Astrocyte (in vitro differentiated cells and primary cell): ENCODE measurements at regions not wholly inside any gene's neighbourhood (a gene's known extent, or its start where the extent isn't known, plus 50 kb on each side); places are given as distances from the start of the nearest gene placed in this dataset.
A peak's percentile ranks its signal among the peaks of the same experiment; 100 is the strongest.

ENCODE experiments used
- DNase-seq: peaks from one replicate; pipeline ENCODE4 v3.0.0-alpha.2; 2010; ENCODE audit warnings: low read depth
- FAIRE-seq: peaks from 2 replicates; lab custom pipeline; 2011; peaks lifted over from hg19 to GRCh38; lab: Jason Lieb, UNC
- H2AFZ ChIP-seq: 2 replicates; pipeline ENCODE4 v1.6.0; 2012; ENCODE audit warnings: low read depth, low read length, inconsistent platforms
- H3K27ac ChIP-seq: 2 replicates; pipeline ENCODE4 v1.5.1; 2011; ENCODE audit warnings: low read depth, low read length, inconsistent platforms
- H3K27me3 ChIP-seq: 2 replicates; pipeline ENCODE4 v1.6.0; 2011; ENCODE audit warnings: low read length, inconsistent platforms; ENCODE audit not compliant: insufficient read depth
- H3K36me3 ChIP-seq: 2 replicates; pipeline ENCODE4 v1.5.1; 2011; ENCODE audit warnings: low read length, inconsistent platforms; ENCODE audit not compliant: insufficient read depth
- H3K4me1 ChIP-seq: 2 replicates; pipeline ENCODE4 v1.5.1; 2011; ENCODE audit warnings: low read length, inconsistent platforms; ENCODE audit not compliant: insufficient read depth
- H3K4me2 ChIP-seq: 2 replicates; pipeline ENCODE4 v1.6.0; 2012; ENCODE audit warnings: low read length, inconsistent platforms
- H3K4me3 ChIP-seq: 2 replicates; pipeline ENCODE4 v1.5.1; 2011; ENCODE audit warnings: low read depth, mild to moderate bottlenecking, low read length, inconsistent platforms; ENCODE audit not compliant: insufficient read depth
- H3K79me2 ChIP-seq: 2 replicates; pipeline ENCODE4 v1.6.0; 2012; ENCODE audit warnings: mild to moderate bottlenecking, low read length, inconsistent platforms; ENCODE audit not compliant: insufficient read depth
- H3K9ac ChIP-seq: 2 replicates; pipeline ENCODE4 v1.6.0; 2012; ENCODE audit warnings: mild to moderate bottlenecking, low read length, inconsistent platforms
- H3K9me3 ChIP-seq: 2 replicates; pipeline ENCODE4 v1.5.1; 2012; ENCODE audit warnings: low read depth, mild to moderate bottlenecking, low read length, inconsistent platforms; ENCODE audit not compliant: insufficient read depth
- H4K20me1 ChIP-seq: 2 replicates; pipeline ENCODE4 v1.6.0; 2012; ENCODE audit warnings: low read length, inconsistent platforms; ENCODE audit not compliant: insufficient read depth
- H3K27ac Mint-ChIP-seq: one replicate; pipeline ENCODE4 v1.8.0; 2021; ENCODE audit warnings: mild to moderate bottlenecking, mixed read lengths; ENCODE audit not compliant: unreplicated experiment
- H3K27me3 Mint-ChIP-seq: one replicate; pipeline ENCODE4 v1.8.0; 2021; ENCODE audit warnings: low read depth, mixed read lengths; ENCODE audit not compliant: unreplicated experiment
- H3K36me3 Mint-ChIP-seq: one replicate; pipeline ENCODE4 v1.8.0; 2021; ENCODE audit warnings: low read depth, mixed read lengths; ENCODE audit not compliant: unreplicated experiment
- H3K4me1 Mint-ChIP-seq: one replicate; pipeline ENCODE4 v1.8.0; 2021; ENCODE audit warnings: low read depth, mixed read lengths; ENCODE audit not compliant: unreplicated experiment
- H3K4me3 Mint-ChIP-seq: one replicate; pipeline ENCODE4 v1.8.0; 2021; ENCODE audit warnings: mild to moderate bottlenecking, moderate library complexity, mixed read lengths; ENCODE audit not compliant: unreplicated experiment
- H3K9me3 Mint-ChIP-seq: one replicate; pipeline ENCODE4 v1.8.0; 2021; ENCODE audit warnings: mild to moderate bottlenecking, mixed read lengths; ENCODE audit not compliant: unreplicated experiment
- CTCF ChIP-seq: IDR thresholded peaks from 2 replicates; pipeline ENCODE4 v1.5.1; 2011; ENCODE audit warnings: low read depth, mild to moderate bottlenecking, inconsistent platforms, low read length, moderate library complexity; ENCODE audit not compliant: insufficient read depth
- EZH2 ChIP-seq: IDR thresholded peaks from 2 replicates; pipeline ENCODE4 v1.6.1; 2012; ENCODE audit warnings: mild to moderate bottlenecking, low read length, inconsistent platforms; ENCODE audit not compliant: insufficient read depth

DNA sequence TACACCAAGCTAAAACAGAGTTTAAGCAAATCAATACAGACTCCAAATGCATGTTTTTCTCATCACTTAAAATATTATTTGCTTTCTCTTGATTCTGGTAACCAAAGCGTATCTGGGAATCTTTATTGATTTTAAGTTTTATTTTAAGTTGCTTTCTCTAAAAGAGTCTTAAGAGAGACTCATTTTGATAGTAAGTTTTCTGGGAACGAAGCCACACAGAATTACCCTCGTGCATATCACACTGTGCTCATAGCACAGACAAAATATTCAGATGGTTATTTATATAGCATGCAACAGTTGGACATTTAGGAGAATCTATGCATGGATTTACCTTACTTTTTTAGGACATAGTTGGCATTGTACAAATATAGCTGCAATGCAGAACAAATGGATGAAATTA is 597.5 kb upstream of the NRXN1 start:
- Mint-ChIP-seq H3K4me3 (no peak overlapping the region), H3K27me3 (no peaks in the 10 kb centered on the region), H3K9me3 (no peaks in the 10 kb centered on the region), H3K4me1 (peaks cover 8% of the 10 kb centered on the region), H3K27ac (no peak overlapping the region), H3K36me3 (no peaks in the 10 kb centered on the region)
- Histone ChIP-seq H4K20me1 (no peaks in the 10 kb centered on the region), H3K79me2 (no peaks in the 10 kb centered on the region), H3K4me3 (no peak overlapping the region), H3K27me3 (no peaks in the 10 kb centered on the region), H3K9ac (no peak overlapping the region), H3K4me1 (no peaks in the 10 kb centered on the region), H3K27ac (no peak overlapping the region), H3K36me3 (no peaks in the 10 kb centered on the region), H3K4me2 (no peak overlapping the region), H3K9me3 (no peaks in the 10 kb centered on the region), H2AFZ (no peak overlapping the region)
- TF ChIP-seq EZH2, result no peak
- TF ChIP-seq CTCF, result no peak
- FAIRE-seq (no peak), DNase-seq (no peak)

GRCh38 chr2:51628917-51629316 is 597.0 kb upstream of the NRXN1 start:
- Histone ChIP-seq H3K27ac (no peak overlapping the region), H3K27me3 (no peaks in the 10 kb centered on the region), H3K9ac (no peak overlapping the region), H3K4me1 (no peaks in the 10 kb centered on the region), H3K79me2 (no peaks in the 10 kb centered on the region), H3K4me2 (no peak overlapping the region), H3K4me3 (no peak overlapping the region), H4K20me1 (no peaks in the 10 kb centered on the region), H3K9me3 (no peaks in the 10 kb centered on the region), H2AFZ (no peak overlapping the region), H3K36me3 (no peaks in the 10 kb centered on the region)
- no peak overlapping the region for H3K27ac Mint-ChIP-seq
- no peak for TF ChIP-seq CTCF
- TF ChIP-seq EZH2, result no peak
- FAIRE-seq (no peak), DNase-seq (no peak)
- H3K4me1 Mint-ChIP-seq, result peaks cover 8% of the 10 kb centered on the region
- no peak overlapping the region for H3K4me3 Mint-ChIP-seq
- H3K27me3 Mint-ChIP-seq, result no peaks in the 10 kb centered on the region
- no peaks in the 10 kb centered on the region for H3K9me3 Mint-ChIP-seq
- no peaks in the 10 kb centered on the region for H3K36me3 Mint-ChIP-seq

DNA sequence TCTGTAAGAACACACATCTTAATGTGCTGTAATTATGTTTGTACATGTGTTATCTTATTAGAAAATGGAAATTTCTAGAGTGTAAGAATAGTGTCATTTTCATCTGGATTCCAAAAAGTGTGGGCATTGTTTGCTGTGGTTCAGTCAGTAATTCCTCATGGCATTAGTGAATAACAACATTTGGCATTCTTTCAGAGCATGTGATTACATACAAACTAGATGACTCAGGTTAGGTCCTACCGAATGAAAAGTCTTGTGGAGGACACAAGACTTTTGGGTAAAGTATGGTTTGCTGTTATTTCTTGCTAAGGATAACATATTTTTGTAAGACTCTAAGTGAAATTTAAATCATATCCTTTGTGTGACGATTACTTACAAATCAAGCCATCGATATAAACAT is 593.1 kb upstream of the NRXN1 start:
- Mint-ChIP-seq H3K4me1 (peaks cover 11% of the 10 kb centered on the region), H3K4me3 (no peak overlapping the region), H3K27me3 (no peaks in the 10 kb centered on the region), H3K36me3 (no peaks in the 10 kb centered on the region), H3K9me3 (peaks cover 5% of the 10 kb centered on the region), H3K27ac (no peak overlapping the region)
- H3K9ac ChIP-seq, result no peak overlapping the region
- H3K27me3 ChIP-seq, result no peaks in the 10 kb centered on the region
- no peak for TF ChIP-seq CTCF
- TF ChIP-seq EZH2, result no peak
- H3K27ac ChIP-seq, result no peak overlapping the region
- H3K4me3 ChIP-seq, result no peak overlapping the region
- H3K4me2 ChIP-seq, result no peak overlapping the region
- peak; percentile 58 for DNase-seq
- H3K9me3 ChIP-seq, result no peaks in the 10 kb centered on the region
- no peaks in the 10 kb centered on the region for H3K4me1 ChIP-seq
- no peaks in the 10 kb centered on the region for H3K36me3 ChIP-seq
- no peaks in the 10 kb centered on the region for H4K20me1 ChIP-seq
- no peaks in the 10 kb centered on the region for H3K79me2 ChIP-seq
- no peak for FAIRE-seq
- no peak overlapping the region for H2AFZ ChIP-seq
